ENCODE measurements at regions not wholly inside any gene's neighbourhood (a gene's known extent, or its start where the extent isn't known, plus 50 kb on each side); places are given as distances from the start of the nearest gene placed in this dataset.

- DNase-seq, result no peak
Observed at GRCh38 chr6:14934013-14934412, 311.9 kb upstream of the JARID2 start.

- DNase-seq, result no peak
Observed at GRCh38 chr6:14934844-14935243, 311.0 kb upstream of the JARID2 start.

- DNase-seq, result no peak
Observed at GRCh38 chr6:14936861-14937260, 309.0 kb upstream of the JARID2 start.

- DNase-seq, result no peak
Observed at GRCh38 chr6:14943116-14943515, 302.8 kb upstream of the JARID2 start.

- no peak for DNase-seq
Observed at GRCh38 chr6:14944593-14944992, 301.3 kb upstream of the JARID2 start.

GRCh38 chr6:14945461-14946185 lies 300.2 kb upstream of the JARID2 start:
- no peak for DNase-seq

- DNase-seq, result no peak
Observed at GRCh38 chr6:14946753-14947152, 299.1 kb upstream of the JARID2 start.

GRCh38 chr6:14948586-14949245 lies 297.2 kb upstream of the JARID2 start:
- DNase-seq, result no peak

GRCh38 chr6:14950103-14950969 lies 295.5 kb upstream of the JARID2 start:
- no peak for DNase-seq

GRCh38 chr6:14950970-14951276 lies 294.9 kb upstream of the JARID2 start:
- no peak for DNase-seq

GRCh38 chr6:14951704-14952103 lies 294.2 kb upstream of the JARID2 start:
- no peak for DNase-seq

- peak; percentile 35 for DNase-seq
Observed at GRCh38 chr6:14953836-14954235, 292.0 kb upstream of the JARID2 start.

GRCh38 chr6:14957355-14958059 lies 288.4 kb upstream of the JARID2 start:
- DNase-seq, result no peak

GRCh38 chr6:14959324-14959885 lies 286.5 kb upstream of the JARID2 start:
- DNase-seq, result no peak

- DNase-seq, result peak; percentile 75
Observed at GRCh38 chr6:14964556-14965270, 281.2 kb upstream of the JARID2 start.

- DNase-seq, result no peak
Observed at GRCh38 chr6:14965424-14966075, 280.3 kb upstream of the JARID2 start.

- no peak for DNase-seq
Observed at GRCh38 chr6:14966096-14966905, 279.6 kb upstream of the JARID2 start.

- DNase-seq, result no peak
Observed at GRCh38 chr6:14966906-14967711, 278.8 kb upstream of the JARID2 start.

GRCh38 chr6:14968056-14968637 lies 277.7 kb upstream of the JARID2 start:
- DNase-seq, result no peak
